NCI-H2107 (cell line): ENCODE measurements at regions not wholly inside any gene's neighbourhood (a gene's known extent, or its start where the extent isn't known, plus 50 kb on each side); places are given as distances from the start of the nearest gene placed in this dataset.

Experiments used
- DNase-seq: peaks from one replicate; lab custom pipeline; 2025; lab: John Stamatoyannopoulos, UW

DNA sequence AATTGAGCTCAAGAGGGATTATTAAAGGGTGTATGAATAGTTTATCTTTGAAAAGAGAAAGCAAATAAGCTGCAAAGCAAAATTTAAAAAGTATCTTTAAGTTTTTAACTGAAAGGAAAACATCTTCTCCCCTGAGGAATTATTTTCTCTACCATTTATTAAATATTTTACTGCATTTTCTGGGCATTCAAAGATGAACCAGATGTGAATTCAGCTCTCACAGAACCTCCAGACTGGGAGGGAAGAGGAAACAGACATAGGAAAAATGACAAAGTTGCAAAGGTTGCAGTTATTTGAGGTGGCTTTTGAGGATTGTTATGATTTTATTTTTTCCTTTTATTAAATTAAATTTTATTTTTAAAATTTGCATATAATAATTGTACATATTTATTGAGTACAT is 122.7 kb upstream of the SESN3 start:
- no peak for DNase-seq

DNA sequence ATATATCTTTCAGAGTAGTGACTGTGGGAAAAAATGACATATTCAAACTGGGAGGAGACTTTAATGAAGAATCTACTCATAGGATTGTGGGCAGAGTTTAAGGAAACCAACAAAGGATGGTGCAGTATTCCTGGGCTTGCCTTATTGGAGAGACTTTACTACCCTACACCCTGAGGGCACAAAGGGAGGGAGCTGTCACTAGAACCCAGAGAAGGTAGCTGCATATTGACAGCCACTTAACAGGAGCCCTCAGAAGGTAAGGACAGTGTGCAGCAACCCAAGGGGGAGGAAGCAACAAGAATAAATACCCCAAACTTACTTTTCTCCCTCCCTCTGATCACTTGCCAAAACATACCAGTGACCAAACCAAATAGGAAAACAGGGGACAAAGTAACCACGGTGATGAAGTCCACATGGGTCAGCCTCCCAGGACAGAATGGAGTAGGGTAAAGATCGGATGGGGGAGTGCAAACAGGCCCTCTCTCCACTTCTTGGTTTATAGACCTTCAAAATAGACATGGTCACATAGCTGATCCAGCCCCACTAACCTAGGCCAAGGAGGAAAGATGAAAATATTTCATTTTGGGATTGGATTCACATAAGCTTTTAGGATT is 121.8 kb upstream of the SESN3 start:
- DNase-seq, result no peak

DNA sequence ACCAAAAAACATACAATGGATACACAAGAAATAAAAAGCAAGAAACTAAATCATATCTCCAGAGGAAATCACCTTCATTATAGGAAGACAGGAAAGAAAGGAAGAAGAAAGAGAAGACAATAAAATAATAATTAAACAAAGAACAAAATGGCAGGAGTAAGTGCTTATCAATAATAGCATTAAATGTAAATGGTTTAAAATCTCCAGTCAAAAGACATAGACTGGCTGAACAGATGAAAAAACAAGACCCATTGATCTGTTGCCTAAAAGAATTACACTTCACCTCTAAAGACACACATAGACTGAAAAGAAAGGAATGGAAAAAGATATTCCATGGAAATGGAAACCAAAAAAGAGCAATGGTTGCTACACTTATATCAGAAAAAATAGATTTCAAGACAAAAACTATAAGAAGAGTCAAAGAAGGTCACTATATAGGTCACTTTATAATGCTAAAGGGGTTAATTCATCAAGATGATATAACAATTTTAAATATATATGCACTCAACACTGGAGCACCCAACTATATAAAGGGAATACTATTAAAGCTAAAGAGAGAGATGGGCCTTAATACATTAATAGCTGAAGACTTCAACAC is 118.4 kb upstream of the SESN3 start:
- no peak for DNase-seq

DNA sequence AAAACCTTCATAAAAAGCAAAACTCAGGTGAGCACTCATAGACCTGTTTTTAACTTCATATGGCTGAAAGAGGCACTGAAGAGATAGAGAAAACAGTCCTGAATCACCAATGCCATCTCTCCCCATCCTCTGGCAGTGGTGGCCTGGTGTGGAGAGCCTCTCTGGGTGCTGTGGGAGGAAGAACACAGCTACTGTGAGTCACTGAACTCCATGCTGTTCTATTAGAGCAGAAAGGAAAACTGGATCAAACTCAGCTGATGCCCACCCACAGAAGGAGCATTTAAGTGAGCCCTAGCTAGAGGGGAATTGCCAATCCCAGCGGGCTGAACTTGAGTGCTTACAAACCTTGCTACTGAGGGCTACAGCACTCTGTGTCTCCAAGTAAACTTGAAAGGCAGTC is 115.3 kb upstream of the SESN3 start:
- DNase-seq, result no peak

GRCh38 chr11:95345651-95346050 is 114.6 kb upstream of the SESN3 start:
- DNase-seq, result no peak

DNA sequence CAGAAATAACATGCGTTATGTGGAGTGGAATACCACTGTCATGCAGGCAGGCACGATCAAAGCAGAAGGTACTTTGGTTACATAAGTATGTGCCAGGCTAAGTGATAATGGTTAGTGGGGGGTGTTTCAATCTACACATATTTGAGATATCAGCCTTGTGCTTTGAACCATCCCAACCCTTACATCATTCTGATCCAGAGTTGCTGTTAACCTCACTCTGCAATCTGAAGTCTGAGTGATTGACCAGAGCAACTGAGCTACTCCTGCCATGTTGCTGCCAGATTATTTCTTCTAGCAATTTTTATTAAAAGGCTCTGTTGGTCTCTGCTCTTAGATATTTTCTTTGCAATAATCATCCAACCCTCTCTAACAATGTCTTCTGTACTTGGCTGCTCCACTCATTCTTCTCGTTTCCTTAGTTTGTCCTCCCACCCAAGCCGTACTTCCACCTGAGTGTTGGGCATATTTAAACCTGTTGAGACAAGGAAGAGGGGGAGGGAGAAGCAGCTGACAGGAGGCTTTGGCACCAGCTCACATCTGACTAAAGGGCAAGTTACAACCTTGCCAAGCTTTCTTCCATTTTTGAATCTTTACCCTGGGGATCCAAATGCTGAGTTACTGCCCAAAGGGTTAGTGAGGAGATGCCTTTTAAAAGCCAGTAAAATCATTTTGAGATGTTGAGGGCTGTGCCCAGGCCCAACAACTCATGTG is 114.1 kb upstream of the SESN3 start:
- no peak for DNase-seq

DNA sequence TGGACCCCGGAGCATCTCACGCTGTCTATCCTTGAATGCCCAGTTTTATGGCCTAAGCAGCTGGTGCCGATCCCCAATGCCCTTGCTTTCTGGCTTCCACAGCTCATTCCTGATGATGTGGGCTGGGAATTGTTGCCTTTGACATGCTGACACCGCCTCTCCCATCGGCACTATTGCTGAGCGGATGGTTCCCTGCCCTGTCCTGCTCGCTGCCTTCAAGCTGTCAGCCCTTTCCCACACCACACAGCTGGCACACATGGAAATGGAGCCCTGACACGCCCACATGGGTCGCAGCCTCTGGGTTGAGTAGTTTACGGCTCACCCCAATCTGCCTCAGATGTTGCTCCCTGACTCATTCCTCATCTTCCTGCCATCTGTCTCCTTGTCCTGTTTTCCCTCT is 110.2 kb upstream of the SESN3 start:
- no peak for DNase-seq

DNA sequence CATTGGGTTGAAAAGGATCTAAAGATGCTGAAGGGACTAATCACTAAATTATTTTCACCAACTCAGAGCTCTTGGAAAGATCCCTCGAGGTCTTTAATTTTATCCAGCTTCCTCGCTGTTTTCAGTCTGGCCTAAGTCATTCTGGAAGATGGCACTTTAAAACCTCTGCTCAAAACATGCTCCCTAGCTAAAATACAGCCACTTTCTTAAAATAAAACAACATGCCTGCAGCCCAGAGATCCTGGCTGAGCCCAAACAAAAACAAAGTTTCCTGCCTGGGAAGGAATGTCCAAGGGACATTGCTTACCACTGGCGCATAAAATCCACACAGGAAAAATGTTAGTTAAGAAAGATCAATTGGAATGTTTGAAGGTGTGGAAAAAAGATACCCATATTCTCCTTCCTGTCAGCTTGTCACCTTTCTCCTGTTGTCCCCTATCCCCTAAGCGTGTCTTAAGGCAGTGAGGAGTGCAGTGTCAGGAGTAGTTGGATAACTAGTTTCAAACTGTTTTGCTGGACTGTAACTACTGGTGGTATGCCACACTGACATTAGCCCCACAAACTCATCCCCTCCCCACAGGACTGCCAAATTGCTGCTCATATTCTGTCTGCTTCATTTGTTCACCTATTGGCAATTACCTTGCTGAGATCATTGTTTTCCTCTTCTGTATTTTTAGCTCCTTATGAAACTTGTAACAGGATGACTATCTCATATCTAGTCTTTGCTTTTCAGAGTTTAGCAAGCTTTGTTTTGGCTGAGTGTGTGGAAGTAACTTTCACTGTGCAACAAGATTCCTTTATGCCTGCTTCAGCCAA is 108.3 kb upstream of the SESN3 start:
- no peak for DNase-seq

DNA sequence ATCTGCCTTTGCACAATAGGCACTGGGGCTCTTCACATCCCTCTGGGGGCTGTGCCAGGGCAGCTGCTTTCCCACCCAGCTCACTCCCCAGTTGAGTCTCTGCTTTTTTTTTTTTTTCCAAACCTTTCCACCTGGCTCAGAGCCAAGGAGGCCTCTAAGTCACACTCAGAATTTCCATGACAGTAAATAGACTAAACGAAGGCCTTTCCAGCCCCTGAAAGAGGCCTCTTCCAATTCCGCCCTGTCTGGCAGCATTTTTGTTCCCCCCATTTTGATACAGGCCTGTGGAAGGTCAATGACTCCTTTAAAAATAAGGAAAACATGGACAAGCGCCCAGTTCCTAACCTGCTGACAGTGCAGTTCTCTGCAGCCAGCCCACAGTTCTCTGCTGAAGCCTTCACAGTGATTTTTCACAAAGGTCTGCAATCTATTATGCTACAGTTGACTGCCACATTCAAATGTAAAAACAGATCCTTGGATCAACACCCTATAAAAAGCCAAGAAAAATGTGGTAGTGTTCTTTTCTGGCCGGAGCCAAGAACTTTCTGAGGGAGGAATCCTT is 107.5 kb upstream of the SESN3 start:
- no peak for DNase-seq

DNA sequence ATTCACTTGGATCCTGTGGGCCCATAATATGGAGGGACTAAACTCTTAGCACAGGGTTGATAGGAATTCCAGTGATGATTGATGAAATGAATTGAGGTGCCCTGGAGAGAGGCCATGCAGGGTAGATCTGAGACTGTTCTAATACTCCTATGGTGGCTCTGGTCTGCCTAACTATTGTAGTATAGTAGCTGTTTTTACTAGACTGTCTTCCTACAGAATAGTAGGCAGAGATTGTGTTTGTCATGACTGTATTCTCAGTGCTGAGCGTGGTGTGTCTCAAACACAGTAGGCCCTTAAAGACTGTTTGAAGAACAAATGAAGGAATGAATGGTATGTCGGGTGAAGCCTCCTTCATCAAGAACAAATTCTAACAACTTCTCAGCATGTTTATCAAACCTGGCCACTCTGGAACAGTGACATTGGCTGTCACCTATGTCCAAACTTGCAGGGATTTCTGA is 107.0 kb upstream of the SESN3 start:
- DNase-seq, result no peak

- DNase-seq, result no peak
These were observed 106.4 kb upstream of the SESN3 start for GRCh38 chr11:95337175-95337957.

GRCh38 chr11:95335989-95336388 is 105.0 kb upstream of the SESN3 start:
- DNase-seq, result no peak

DNA sequence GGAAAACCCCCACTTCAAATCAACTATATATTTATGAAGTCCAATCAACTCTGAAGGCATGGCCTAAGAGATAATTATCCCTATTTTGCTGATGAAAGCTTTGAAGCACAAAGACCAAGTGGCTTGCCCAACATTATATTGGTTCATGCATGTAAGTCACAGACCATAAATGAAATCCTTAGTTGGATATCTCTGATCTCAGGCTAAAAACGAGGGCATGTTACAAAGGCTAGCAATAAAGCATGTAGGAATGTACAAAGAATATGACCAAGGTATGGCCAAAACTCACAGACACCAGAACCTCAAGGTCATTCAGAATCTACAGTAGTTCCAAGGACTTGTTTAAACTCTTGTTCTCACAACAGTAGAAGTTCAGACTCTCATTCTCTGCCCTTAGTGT is 100.2 kb upstream of the SESN3 start:
- no peak for DNase-seq

DNA sequence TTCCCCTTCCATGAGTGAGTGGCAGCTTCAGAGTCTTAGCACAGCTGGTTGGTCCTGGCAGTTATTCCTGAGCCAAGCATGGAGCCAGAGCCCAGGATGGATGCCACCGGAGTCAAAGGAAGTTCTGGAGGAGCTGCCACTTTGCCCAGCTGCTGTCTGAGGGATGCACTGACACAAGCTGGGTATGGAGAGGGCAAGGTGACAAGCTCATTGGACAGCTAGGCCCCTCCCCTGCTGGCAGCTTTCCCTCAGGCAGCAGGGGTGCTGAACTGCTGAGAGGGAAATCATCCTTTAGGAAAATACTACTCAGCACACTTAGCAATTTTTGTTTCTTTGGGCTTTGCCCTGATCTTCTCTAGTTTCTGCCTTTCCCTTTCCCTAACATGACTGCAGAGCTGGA is 99.3 kb upstream of the SESN3 start:
- DNase-seq, result no peak

GRCh38 chr11:95327273-95327948 is 96.4 kb upstream of the SESN3 start:
- no peak for DNase-seq

GRCh38 chr11:95325777-95326258 is 94.8 kb upstream of the SESN3 start:
- DNase-seq, result no peak

- DNase-seq, result no peak
These were observed 93.8 kb upstream of the SESN3 start for GRCh38 chr11:95324826-95325225.

GRCh38 chr11:95322539-95322938 is 91.5 kb upstream of the SESN3 start:
- no peak for DNase-seq

DNA sequence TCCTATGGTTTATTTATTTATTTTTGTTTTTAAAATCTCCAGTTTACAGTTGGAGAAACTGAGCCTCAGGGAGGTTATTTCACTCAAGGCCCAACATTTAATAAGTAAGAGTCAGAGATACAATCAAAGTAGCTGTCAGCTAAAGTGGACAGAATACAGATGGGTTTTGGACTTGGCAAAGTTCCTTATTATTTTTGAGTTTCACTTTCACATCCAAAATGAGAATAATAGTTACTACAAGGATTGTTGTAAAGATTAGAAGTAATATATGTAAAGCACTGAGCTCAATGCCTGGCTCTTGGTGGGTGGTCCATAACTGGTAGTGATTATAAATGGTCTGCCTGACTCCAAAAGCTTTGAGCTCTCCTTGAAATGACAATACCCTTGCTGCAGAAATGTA is 87.5 kb upstream of the SESN3 start:
- no peak for DNase-seq

- no peak for DNase-seq
These were observed 77.6 kb upstream of the SESN3 start for GRCh38 chr11:95308512-95309035.

- no peak for DNase-seq
These were observed 76.3 kb upstream of the SESN3 start for GRCh38 chr11:95307286-95307685.
